Esophagus muscularis mucosa (tissue), 4 donors: ENCODE measurements at regions not wholly inside any gene's neighbourhood (a gene's known extent, or its start where the extent isn't known, plus 50 kb on each side); places are given as distances from the start of the nearest gene placed in this dataset.

Experiments used
- DNase-seq: peaks from one replicate; pipeline ENCODE4 v3.0.0-alpha.2; 2017; ENCODE audit errors: extremely low spot score
- H3K27ac ChIP-seq, 4 donors: fragments of 200-600 bp; sonication (generic); replicated peaks in 1 of 4; 1 replicate in 3 of 4; 2 replicates in 1 of 4; pipeline ENCODE4 v1.5.1; 2016 to 2019; ENCODE audit warnings: mild to moderate bottlenecking in 1 of 4
- H3K27me3 ChIP-seq, 4 donors: fragments of 200-600 bp; sonication (generic); one replicate each; pipeline versions ENCODE4 v1.5.1 to v1.6.0; 2016 to 2019
- H3K36me3 ChIP-seq, 4 donors: fragments of 200-600 bp; sonication (generic); one replicate each; pipeline ENCODE4 v1.5.1; 2016 to 2019
- H3K4me1 ChIP-seq, 4 donors: fragments of 200-600 bp; sonication (generic); one replicate each; pipeline ENCODE4 v1.5.1; 2016 to 2019
- H3K4me3 ChIP-seq, 4 donors: fragments of 200-600 bp; sonication (generic); 1 replicate in 2 of 4; 2 replicates in 2 of 4; pipeline ENCODE4 v1.5.1; 2016 to 2019; ENCODE audit warnings: mild to moderate bottlenecking in 4 of 4, moderate library complexity in 1 of 4
- H3K9me3 ChIP-seq, 4 donors: fragments of 200-600 bp; sonication (generic); 1 replicate in 3 of 4; 2 replicates in 1 of 4; pipeline ENCODE4 v1.5.1; 2016 to 2019
- CTCF ChIP-seq, 3 experiments: fragments of 200-600 bp in 2 of 3; fragments of 450-650 bp in 1 of 3; sonication (generic) in 2 of 3; IDR thresholded peaks; one replicate each; pipeline ENCODE4 v1.5.1; 2017 to 2019; ENCODE audit warnings: antibody characterized with exemption in 3 of 3, mild to moderate bottlenecking in 2 of 3, moderate library complexity in 1 of 3
- EP300 ChIP-seq: sonication (generic); formaldehyde crosslinking; IDR thresholded peaks from one replicate; pipeline ENCODE4 v1.6.1; 2017; ENCODE audit warnings: antibody characterized with exemption
- POLR2A ChIP-seq: fragments of 450-650 bp; IDR thresholded peaks from one replicate; pipeline ENCODE4 v1.6.1; 2017; ENCODE audit warnings: antibody characterized with exemption, moderate library complexity, mild to moderate bottlenecking, low read depth
- POLR2AphosphoS5 ChIP-seq, 2 donors: sonication (generic); formaldehyde crosslinking; IDR thresholded peaks; one replicate each; pipeline ENCODE4 v1.6.1; 2017; ENCODE audit warnings: antibody characterized with exemption in 2 of 2
- WGBS: methylation state at CpG from one replicate; pipeline ENCODE4 v1.1.5; 2018; 5-methylcytosine and 5-hydroxymethylcytosine counted together
- intact Hi-C: fragments of 100-400 bp; cut with DNase I; formaldehyde crosslinking; loops from one replicate; pipeline ENCODE4 v1.15.1; 2023

GRCh38 chr5:159527546-159528254 is 197.4 kb upstream of the IL12B start:
- Histone ChIP-seq H3K27me3 (no peaks in the 10 kb centered on the region), H3K4me1 (no peaks in the 10 kb centered on the region), H3K27ac (no peak overlapping the region), H3K9me3 (peaks cover 0 to 10% (median 2%) of the 10 kb centered on the region in 4 donors), H3K36me3 (no peaks in the 10 kb centered on the region), H3K4me3 (no peak overlapping the region)
- TF ChIP-seq CTCF (IDR thresholded peaks at IDR 0.05) (no peak), POLR2A (no peak), EP300 (no peak), POLR2AphosphoS5 (IDR thresholded peaks at IDR 0.05) (no peak)
- intact Hi-C loops = no loop called here
- 71% methylated on average over 4 of the region's 4 CpGs for WGBS
- DNase-seq = no peak

- Histone ChIP-seq H3K27me3 (no peaks in the 10 kb centered on the region), H3K27ac (no peak overlapping the region), H3K9me3 (peaks cover 0 to 10% (median 2%) of the 10 kb centered on the region in 4 donors), H3K4me1 (no peaks in the 10 kb centered on the region), H3K36me3 (no peaks in the 10 kb centered on the region), H3K4me3 (no peak overlapping the region)
- DNase-seq = no peak
- TF ChIP-seq POLR2AphosphoS5 (IDR thresholded peaks at IDR 0.05) = no peak
- TF ChIP-seq POLR2A = no peak
- TF ChIP-seq CTCF (IDR thresholded peaks at IDR 0.05) = no peak
- TF ChIP-seq EP300 = no peak
- intact Hi-C loops = no loop called here
Observed at GRCh38 chr5:159531554-159532105, 201.3 kb upstream of the IL12B start.

GRCh38 chr5:159533197-159533596 is 202.9 kb upstream of the IL12B start:
- Histone ChIP-seq H3K36me3 (no peaks in the 10 kb centered on the region), H3K27ac (no peak overlapping the region), H3K9me3 (peaks cover 0 to 10% (median 2%) of the 10 kb centered on the region in 4 donors), H3K4me3 (no peak overlapping the region), H3K4me1 (no peaks in the 10 kb centered on the region), H3K27me3 (no peaks in the 10 kb centered on the region)
- intact Hi-C loops = no loop called here
- DNase-seq = no peak
- 69% methylated on average over 6 of the region's 6 CpGs for WGBS
- no peak for TF ChIP-seq POLR2A
- TF ChIP-seq EP300 = no peak
- TF ChIP-seq POLR2AphosphoS5 (IDR thresholded peaks at IDR 0.05) = no peak

GRCh38 chr5:159536166-159536565 is 205.9 kb upstream of the IL12B start:
- H3K27ac ChIP-seq = no peak overlapping the region
- 87% methylated on average over 3 of the region's 3 CpGs for WGBS
- intact Hi-C loops = no loop called here
- H3K4me3 ChIP-seq = no peak overlapping the region
- no peaks in the 10 kb centered on the region for H3K36me3 ChIP-seq
- DNase-seq = no peak
- TF ChIP-seq CTCF (IDR thresholded peaks at IDR 0.05) (no peak), EP300 (no peak), POLR2A (no peak)
- H3K4me1 ChIP-seq = no peaks in the 10 kb centered on the region
- H3K9me3 ChIP-seq = no peaks in the 10 kb centered on the region
- no peaks in the 10 kb centered on the region for H3K27me3 ChIP-seq

GRCh38 chr5:159536646-159537045 is 206.4 kb upstream of the IL12B start:
- 80% methylated on average over 8 of the region's 8 CpGs for WGBS
- Histone ChIP-seq H3K36me3 (no peaks in the 10 kb centered on the region), H3K9me3 (no peaks in the 10 kb centered on the region), H3K4me1 (no peaks in the 10 kb centered on the region), H3K4me3 (no peak overlapping the region), H3K27ac (no peak overlapping the region), H3K27me3 (no peaks in the 10 kb centered on the region)
- intact Hi-C loops = no loop called here
- DNase-seq = no peak
- no peak for TF ChIP-seq POLR2AphosphoS5 (IDR thresholded peaks at IDR 0.05)
- no peak for TF ChIP-seq CTCF (IDR thresholded peaks at IDR 0.05)
- TF ChIP-seq POLR2A = no peak
- TF ChIP-seq EP300 = no peak
